SU-DHL-6 (cell line): ENCODE measurements at regions not wholly inside any gene's neighbourhood (a gene's known extent, or its start where the extent isn't known, plus 50 kb on each side); places are given as distances from the start of the nearest gene placed in this dataset.

Experiments
- H2AFZ ChIP-seq: fragments of 200-600 bp; sonication (generic); 2 replicates; pipeline ENCODE4 v1.6.1; 2014; ENCODE audit warnings: low read depth, mild to moderate bottlenecking, moderate library complexity, mixed read lengths, antibody characterized with exemption, low read length; ENCODE audit not compliant: severe bottlenecking
- H3F3A ChIP-seq: fragments of 200-600 bp; shearing (Covaris generic); 2 replicates; pipeline ENCODE4 v1.6.0; 2016; ENCODE audit warnings: antibody characterized with exemption, mild to moderate bottlenecking; ENCODE audit not compliant: insufficient read depth
- H3K27ac ChIP-seq: fragments of 200-600 bp; sonication (generic); 2 replicates; pipeline ENCODE4 v1.5.1; 2016; ENCODE audit warnings: low read depth, mild to moderate bottlenecking, low read length, moderate library complexity, mixed read lengths
- H3K27me3 ChIP-seq: fragments of 200-600 bp; sonication (generic), shearing (Covaris generic); 2 replicates; pipeline ENCODE4 v1.6.0; 2014; ENCODE audit warnings: mild to moderate bottlenecking, low read length
- H3K36me3 ChIP-seq: fragments of 200-600 bp; sonication (generic); 2 replicates; pipeline ENCODE4 v1.6.1; 2014; ENCODE audit warnings: mild to moderate bottlenecking, low read length, mixed read lengths
- H3K4me2 ChIP-seq: fragments of 300-600, 200-600 bp; shearing (Covaris generic), sonication (generic); 2 replicates; pipeline ENCODE4 v1.6.0; 2014; ENCODE audit warnings: low read length, low read depth, mild to moderate bottlenecking; ENCODE audit not compliant: poor library complexity, severe bottlenecking
- H3K4me3 ChIP-seq: fragments of 200-600 bp; sonication (generic); 2 replicates; pipeline ENCODE4 v1.5.1; 2014; ENCODE audit warnings: antibody characterized with exemption, low read length, mild to moderate bottlenecking, mixed read lengths; ENCODE audit not compliant: insufficient read depth, poor library complexity, severe bottlenecking
- H3K79me2 ChIP-seq: fragments of 200-600 bp; sonication (generic); 2 replicates; pipeline ENCODE4 v1.6.1; 2014; ENCODE audit warnings: mild to moderate bottlenecking, low read length, moderate library complexity; ENCODE audit not compliant: insufficient read depth
- H3K9ac ChIP-seq: fragments of 200-600 bp; sonication (generic); 2 replicates; pipeline ENCODE4 v1.7.0; 2014; ENCODE audit warnings: mild to moderate bottlenecking, low read length
- H3K9me2 ChIP-seq: fragments of 200-600 bp; sonication (generic); replicated peaks from 2 replicates; pipeline ENCODE4 v1.6.1; 2014; ENCODE audit warnings: low read length; ENCODE audit not compliant: insufficient read depth
- H3K9me3 ChIP-seq: fragments of 200-600 bp; sonication (generic); 2 replicates; pipeline ENCODE4 v1.6.1; 2014; ENCODE audit warnings: low read length, mixed read lengths; ENCODE audit not compliant: insufficient read depth
- H4K20me1 ChIP-seq: fragments of 200-600 bp; sonication (generic); 2 replicates; pipeline ENCODE4 v1.6.1; 2014; ENCODE audit warnings: low read depth, mild to moderate bottlenecking, antibody characterized with exemption, low read length, moderate library complexity, mixed read lengths
- EZH2phosphoT487 ChIP-seq: fragments of 200-600 bp; sonication (generic), shearing (Covaris generic); conservative IDR thresholded peaks from 2 replicates; pipeline ENCODE4 v1.6.1; 2018; ENCODE audit warnings: mild to moderate bottlenecking, antibody characterized with exemption, low read length, moderate library complexity, mixed read lengths
- TF ChIP-seq, protein P1 (sequence below): fragments of 200-600 bp; sonication (generic); IDR thresholded peaks from one replicate; pipeline ENCODE4 v1.5.1; 2017; ENCODE audit warnings: antibody characterized with exemption, mild to moderate bottlenecking, low read length, moderate library complexity; ENCODE audit not compliant: insufficient read depth, poor library complexity, severe bottlenecking

DNA sequence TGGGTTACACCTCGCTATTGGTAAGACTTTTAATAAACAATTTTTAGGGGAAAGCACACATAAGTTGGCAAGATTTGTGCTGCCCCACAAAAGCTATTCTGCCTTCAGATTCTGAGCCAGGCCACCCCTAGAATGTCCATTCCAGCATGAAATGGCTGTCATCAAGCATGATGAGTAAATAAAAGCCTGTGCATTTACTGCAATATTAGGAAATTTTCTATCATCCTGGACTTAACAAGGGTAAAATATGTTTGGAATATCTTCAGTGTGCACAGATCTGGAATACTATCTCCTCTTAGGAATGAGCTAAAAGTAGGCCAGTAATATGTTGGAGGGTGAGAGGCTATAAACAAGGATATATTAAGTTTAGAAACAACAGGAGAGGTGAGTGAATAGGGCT, 510.9 kb downstream of the ANKRD50 start:
- no peaks in the 10 kb centered on the region for H3F3A ChIP-seq

GRCh38 chr4:124202099-124202498, 510.4 kb downstream of the ANKRD50 start:
- H3K27me3 ChIP-seq: no peaks in the 10 kb centered on the region
- no peaks in the 10 kb centered on the region for H3K9me3 ChIP-seq
- no peaks in the 10 kb centered on the region for H4K20me1 ChIP-seq
- H3K79me2 ChIP-seq: no peaks in the 10 kb centered on the region
- H2AFZ ChIP-seq: no peak overlapping the region
- H3K9ac ChIP-seq: no peak overlapping the region
- no peak overlapping the region for H3K4me3 ChIP-seq
- H3K27ac ChIP-seq: no peak overlapping the region
- no peaks in the 10 kb centered on the region for H3F3A ChIP-seq
- H3K9me2 ChIP-seq: no peaks in the 10 kb centered on the region
- no peak overlapping the region for H3K4me2 ChIP-seq
- TF ChIP-seq EZH2phosphoT487: no peak
- TF ChIP-seq, protein P1, sequence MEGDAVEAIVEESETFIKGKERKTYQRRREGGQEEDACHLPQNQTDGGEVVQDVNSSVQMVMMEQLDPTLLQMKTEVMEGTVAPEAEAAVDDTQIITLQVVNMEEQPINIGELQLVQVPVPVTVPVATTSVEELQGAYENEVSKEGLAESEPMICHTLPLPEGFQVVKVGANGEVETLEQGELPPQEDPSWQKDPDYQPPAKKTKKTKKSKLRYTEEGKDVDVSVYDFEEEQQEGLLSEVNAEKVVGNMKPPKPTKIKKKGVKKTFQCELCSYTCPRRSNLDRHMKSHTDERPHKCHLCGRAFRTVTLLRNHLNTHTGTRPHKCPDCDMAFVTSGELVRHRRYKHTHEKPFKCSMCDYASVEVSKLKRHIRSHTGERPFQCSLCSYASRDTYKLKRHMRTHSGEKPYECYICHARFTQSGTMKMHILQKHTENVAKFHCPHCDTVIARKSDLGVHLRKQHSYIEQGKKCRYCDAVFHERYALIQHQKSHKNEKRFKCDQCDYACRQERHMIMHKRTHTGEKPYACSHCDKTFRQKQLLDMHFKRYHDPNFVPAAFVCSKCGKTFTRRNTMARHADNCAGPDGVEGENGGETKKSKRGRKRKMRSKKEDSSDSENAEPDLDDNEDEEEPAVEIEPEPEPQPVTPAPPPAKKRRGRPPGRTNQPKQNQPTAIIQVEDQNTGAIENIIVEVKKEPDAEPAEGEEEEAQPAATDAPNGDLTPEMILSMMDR: no peak
- no peaks in the 10 kb centered on the region for H3K36me3 ChIP-seq

More for the DNA sequence above, 510.9 kb downstream of the ANKRD50 start:
- TF ChIP-seq, protein P1: no peak
- Histone ChIP-seq H3K9ac (no peak overlapping the region), H3K79me2 (no peaks in the 10 kb centered on the region), H3K27ac (no peak overlapping the region), H3K4me3 (no peak overlapping the region), H3K27me3 (no peaks in the 10 kb centered on the region), H3K9me2 (no peaks in the 10 kb centered on the region), H3K36me3 (no peaks in the 10 kb centered on the region), H4K20me1 (no peaks in the 10 kb centered on the region), H3K9me3 (no peaks in the 10 kb centered on the region), H3K4me2 (no peak overlapping the region), H2AFZ (no peak overlapping the region)

DNA sequence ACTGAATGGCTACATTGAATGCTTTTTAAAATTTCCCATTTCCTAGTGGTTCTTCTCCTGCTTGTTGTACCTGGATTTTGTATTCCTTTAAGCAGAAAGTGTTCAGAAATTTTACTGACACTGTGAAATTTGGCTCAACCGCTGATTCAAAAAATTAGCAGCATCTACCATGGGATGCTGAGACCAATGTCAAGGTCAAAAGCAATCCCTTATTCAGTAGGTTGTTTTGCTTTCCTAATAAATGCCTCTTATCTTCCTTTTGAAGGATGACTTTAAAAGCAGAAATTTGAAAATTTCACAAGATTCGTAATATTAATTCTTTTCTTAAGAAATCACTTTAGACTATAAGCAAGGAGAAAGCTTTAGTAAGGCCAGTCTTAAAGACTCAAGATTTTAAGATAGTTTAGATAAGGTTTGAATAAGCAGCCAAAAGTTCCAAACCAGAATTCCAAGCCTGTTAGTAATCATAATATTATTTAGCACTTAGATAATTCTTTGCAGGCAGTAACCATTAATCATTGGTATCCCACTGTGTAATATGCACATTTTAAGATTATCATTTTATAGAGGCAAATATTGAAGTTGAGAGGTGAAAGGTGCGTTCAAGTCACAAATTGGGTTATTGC, 508.8 kb downstream of the ANKRD50 start:
- Histone ChIP-seq H3K79me2 (no peaks in the 10 kb centered on the region), H3K4me3 (no peak overlapping the region), H3K27ac (no peak overlapping the region), H2AFZ (no peak overlapping the region), H3K36me3 (no peaks in the 10 kb centered on the region), H3K9me3 (no peaks in the 10 kb centered on the region), H3K9me2 (no peaks in the 10 kb centered on the region), H3F3A (no peaks in the 10 kb centered on the region), H3K9ac (no peak overlapping the region), H3K27me3 (no peaks in the 10 kb centered on the region), H3K4me2 (no peak overlapping the region), H4K20me1 (no peaks in the 10 kb centered on the region)
- no peak for TF ChIP-seq EZH2phosphoT487
- TF ChIP-seq, protein P1: no peak
